ENCODE measurements at regions not wholly inside any gene's neighbourhood (a gene's known extent, or its start where the extent isn't known, plus 50 kb on each side); places are given as distances from the start of the nearest gene placed in this dataset.

DNA sequence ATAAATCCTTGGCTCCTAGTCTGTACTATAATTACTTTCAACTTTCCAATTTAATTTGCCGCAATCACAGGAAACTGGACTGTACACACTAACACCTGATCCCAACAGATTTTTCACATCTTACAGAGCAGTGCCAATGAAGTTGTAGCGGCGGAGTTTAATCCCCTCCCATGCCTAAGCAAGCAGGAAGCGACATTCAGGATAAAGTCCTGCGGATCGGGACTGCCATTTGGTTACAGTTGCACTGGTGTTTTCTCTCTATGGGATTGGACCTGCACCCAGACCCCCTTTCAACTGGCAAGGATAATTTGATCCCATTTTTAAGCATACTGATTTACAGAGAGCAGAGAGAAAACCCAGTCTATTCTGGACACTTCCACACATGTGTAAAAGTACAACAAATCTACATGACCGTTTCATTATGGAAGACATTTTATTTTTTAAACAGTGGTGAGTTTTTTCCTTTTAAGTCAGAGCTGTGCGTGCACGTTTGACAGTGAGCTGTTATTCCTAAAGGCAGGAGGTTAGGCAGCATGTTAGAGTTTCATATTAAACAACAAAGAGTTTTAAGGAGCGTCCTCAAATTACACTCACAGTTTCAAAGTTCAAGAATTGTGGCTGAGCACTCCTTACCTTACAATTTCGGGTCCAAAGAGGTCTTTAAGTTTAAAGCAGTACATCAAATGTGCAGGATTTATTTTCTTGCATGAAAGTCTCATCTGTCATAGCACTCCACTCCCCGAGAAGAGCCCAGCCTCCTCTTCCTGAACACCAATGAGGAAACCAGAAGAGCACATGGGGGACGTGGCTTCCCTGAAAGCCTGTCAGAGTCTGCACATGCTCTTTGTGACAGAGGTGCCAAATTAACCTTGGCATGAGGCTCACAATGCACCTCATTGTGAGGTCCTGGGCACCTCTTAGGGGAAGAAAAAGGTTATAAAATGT, 141.6 kb upstream of the RFC3 start:
- H3K36me3 ChIP-seq = no peaks in the 10 kb centered on the region
- TF ChIP-seq, protein P1, sequence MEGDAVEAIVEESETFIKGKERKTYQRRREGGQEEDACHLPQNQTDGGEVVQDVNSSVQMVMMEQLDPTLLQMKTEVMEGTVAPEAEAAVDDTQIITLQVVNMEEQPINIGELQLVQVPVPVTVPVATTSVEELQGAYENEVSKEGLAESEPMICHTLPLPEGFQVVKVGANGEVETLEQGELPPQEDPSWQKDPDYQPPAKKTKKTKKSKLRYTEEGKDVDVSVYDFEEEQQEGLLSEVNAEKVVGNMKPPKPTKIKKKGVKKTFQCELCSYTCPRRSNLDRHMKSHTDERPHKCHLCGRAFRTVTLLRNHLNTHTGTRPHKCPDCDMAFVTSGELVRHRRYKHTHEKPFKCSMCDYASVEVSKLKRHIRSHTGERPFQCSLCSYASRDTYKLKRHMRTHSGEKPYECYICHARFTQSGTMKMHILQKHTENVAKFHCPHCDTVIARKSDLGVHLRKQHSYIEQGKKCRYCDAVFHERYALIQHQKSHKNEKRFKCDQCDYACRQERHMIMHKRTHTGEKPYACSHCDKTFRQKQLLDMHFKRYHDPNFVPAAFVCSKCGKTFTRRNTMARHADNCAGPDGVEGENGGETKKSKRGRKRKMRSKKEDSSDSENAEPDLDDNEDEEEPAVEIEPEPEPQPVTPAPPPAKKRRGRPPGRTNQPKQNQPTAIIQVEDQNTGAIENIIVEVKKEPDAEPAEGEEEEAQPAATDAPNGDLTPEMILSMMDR (IDR thresholded peaks at IDR 0.05) = no peak
- H3K4me3 ChIP-seq (ENCODE audit: low read depth in 1 of 2, low read length in 1 of 2) = no peak overlapping the region
- H3K27me3 ChIP-seq = no peaks in the 10 kb centered on the region
- H3K9me3 ChIP-seq = no peaks in the 10 kb centered on the region
- H3K27ac ChIP-seq = peak overlapping the region; percentile 63
- peaks cover 6 to 34% of the 10 kb centered on the region in 2 experiments for H3K4me1 ChIP-seq (ENCODE audit: control insufficient read depth in 1 of 2, insufficient read depth in 1 of 2, low read depth in 1 of 2, low read length in 1 of 2)

GRCh38 chr13:33677215-33677614, 140.7 kb upstream of the RFC3 start:
- TF ChIP-seq, protein P1 (IDR thresholded peaks at IDR 0.05) = no peak
- Histone ChIP-seq H3K4me1 (ENCODE audit: control insufficient read depth in 1 of 2, insufficient read depth in 1 of 2, low read depth in 1 of 2, low read length in 1 of 2) (peaks cover 6 to 34% of the 10 kb centered on the region in 2 experiments), H3K27me3 (no peaks in the 10 kb centered on the region), H3K27ac (peak overlapping the region; percentile 63), H3K4me3 (ENCODE audit: low read depth in 1 of 2, low read length in 1 of 2) (no peak overlapping the region), H3K9me3 (no peaks in the 10 kb centered on the region), H3K36me3 (no peaks in the 10 kb centered on the region)

GRCh38 chr13:33678084-33678483, 139.9 kb upstream of the RFC3 start:
- peak overlapping the region; percentile 34 for H3K27ac ChIP-seq
- peaks cover 6 to 34% of the 10 kb centered on the region in 2 experiments for H3K4me1 ChIP-seq (ENCODE audit: control insufficient read depth in 1 of 2, insufficient read depth in 1 of 2, low read depth in 1 of 2, low read length in 1 of 2)
- H3K4me3 ChIP-seq (ENCODE audit: low read depth in 1 of 2, low read length in 1 of 2) = no peak overlapping the region
- no peaks in the 10 kb centered on the region for H3K9me3 ChIP-seq
- H3K36me3 ChIP-seq = no peaks in the 10 kb centered on the region
- H3K27me3 ChIP-seq = no peaks in the 10 kb centered on the region
- TF ChIP-seq, protein P1 (IDR thresholded peaks at IDR 0.05) = no peak

DNA sequence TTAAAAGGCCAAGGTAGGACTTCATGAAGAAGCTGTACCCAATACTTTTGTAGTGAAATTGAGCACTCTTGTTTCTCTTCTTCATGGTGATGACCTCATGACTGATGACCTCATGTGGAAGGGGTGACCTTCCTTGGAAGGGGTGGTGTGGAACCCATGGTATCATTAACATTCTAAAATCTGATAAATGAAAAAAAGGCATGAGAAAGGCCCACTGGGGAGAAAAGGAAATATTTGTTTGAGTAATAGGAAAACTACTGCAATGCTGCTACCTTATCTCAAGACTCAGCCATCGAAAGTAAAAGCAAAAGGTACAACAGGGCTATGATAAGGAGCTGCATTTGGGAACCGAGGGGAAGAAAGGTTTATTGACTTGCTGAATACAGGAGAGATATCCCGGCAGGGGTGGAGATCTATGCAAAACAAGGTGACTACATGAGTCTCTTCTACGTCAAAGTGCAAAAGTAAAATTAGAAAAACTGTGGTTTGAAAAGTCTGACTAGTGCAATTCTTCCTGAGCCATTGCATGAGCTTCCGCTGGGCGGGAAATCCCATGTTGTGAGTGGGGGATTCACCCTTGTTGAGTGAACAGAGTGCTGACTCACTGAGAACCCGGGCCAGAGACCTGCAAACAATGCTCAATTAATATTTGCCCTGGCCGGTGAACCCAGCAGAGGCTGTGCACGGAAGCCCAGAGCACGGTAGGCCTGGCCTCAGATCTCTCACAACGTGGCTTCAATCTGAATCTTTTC, 138.9 kb upstream of the RFC3 start:
- no peaks in the 10 kb centered on the region for H3K36me3 ChIP-seq
- TF ChIP-seq, protein P1 (IDR thresholded peaks at IDR 0.05) = no peak
- H3K4me3 ChIP-seq (ENCODE audit: low read depth in 1 of 2, low read length in 1 of 2) = peak overlapping the region; percentile 10
- peaks cover 6 to 34% of the 10 kb centered on the region in 2 experiments for H3K4me1 ChIP-seq (ENCODE audit: control insufficient read depth in 1 of 2, insufficient read depth in 1 of 2, low read depth in 1 of 2, low read length in 1 of 2)
- H3K9me3 ChIP-seq = no peaks in the 10 kb centered on the region
- H3K27ac ChIP-seq = peak overlapping the region; percentile 72
- no peaks in the 10 kb centered on the region for H3K27me3 ChIP-seq

DNA sequence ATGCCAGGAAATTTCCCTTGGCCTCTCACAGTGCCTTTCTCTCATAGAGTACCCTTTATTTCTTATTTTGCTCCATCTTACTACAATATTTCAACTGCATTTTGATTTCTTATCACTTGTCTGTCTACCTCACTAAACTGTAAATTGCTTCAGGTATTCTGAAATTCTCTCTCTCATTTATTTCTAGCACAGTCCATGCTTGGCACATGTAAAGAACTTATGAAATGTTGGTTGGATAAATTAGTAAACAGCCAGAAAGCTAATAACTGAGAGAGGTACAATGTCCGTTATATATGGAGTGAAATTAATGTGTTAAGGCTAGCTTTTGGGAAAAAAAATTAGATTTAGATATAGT, 138.3 kb upstream of the RFC3 start:
- H3K9me3 ChIP-seq = no peaks in the 10 kb centered on the region
- H3K27ac ChIP-seq = peak overlapping the region; percentile 72
- TF ChIP-seq, protein P1 (IDR thresholded peaks at IDR 0.05) = no peak
- peaks cover 6 to 34% of the 10 kb centered on the region in 2 experiments for H3K4me1 ChIP-seq (ENCODE audit: control insufficient read depth in 1 of 2, insufficient read depth in 1 of 2, low read depth in 1 of 2, low read length in 1 of 2)
- H3K27me3 ChIP-seq = no peaks in the 10 kb centered on the region
- H3K36me3 ChIP-seq = no peaks in the 10 kb centered on the region
- H3K4me3 ChIP-seq (ENCODE audit: low read depth in 1 of 2, low read length in 1 of 2) = peak overlapping the region in 1 of 2 experiments; percentile 10

Measured in neutrophil (primary cell).